A673 (cell line): ENCODE measurements at regions not wholly inside any gene's neighbourhood (a gene's known extent, or its start where the extent isn't known, plus 50 kb on each side); places are given as distances from the start of the nearest gene placed in this dataset.
"Not testable (repeated sequence)": the region's sequence is repeated elsewhere in the genome, so short reads cannot be mapped to it uniquely, and the experiment has no call there.

Experiments used
- BruUV-seq: library from RNA; stranded (reverse); fragments of 400-500 nt; replicated peaks from 2 replicates; lab custom pipeline; 2021; lab: Mats Ljungman, UMichigan
- CTCF ChIA-PET: fragments of 300-600 bp; sonication (Branson Sonifier 250); formaldehyde crosslinking; loops from one replicate; lab custom pipeline; 2022; ENCODE audit warnings: antibody characterized with exemption; lab: Charles Lee
- POLR2A ChIA-PET: fragments of 300-600 bp; sonication (Branson Sonifier 250); formaldehyde crosslinking; loops from one replicate; lab custom pipeline; 2022; ENCODE audit warnings: antibody characterized with exemption; ENCODE audit not compliant: low non-redundant PET; lab: Charles Lee
- DNase-seq: peaks from one replicate; pipeline ENCODE4 v3.0.0-alpha.2; 2015; ENCODE audit warnings: low spot score
- H3K27ac ChIP-seq: fragments of 200-600 bp; sonication (generic); 2 replicates; pipeline ENCODE4 v1.5.1; 2016; ENCODE audit warnings: mixed run types, low read depth, mild to moderate bottlenecking, mixed read lengths, antibody characterized with exemption, low read length; ENCODE audit not compliant: poor library complexity, severe bottlenecking
- H3K27me3 ChIP-seq: fragments of 200-600 bp; sonication (generic); replicated peaks from 2 replicates; pipeline ENCODE4 v1.6.1; 2017; ENCODE audit warnings: mixed run types, low read depth, mild to moderate bottlenecking, mixed read lengths, antibody characterized with exemption, low read length; ENCODE audit not compliant: insufficient read depth, poor library complexity
- H3K36me3 ChIP-seq: fragments of 200-600 bp; sonication (generic); 2 replicates; pipeline ENCODE4 v1.6.1; 2016; ENCODE audit warnings: mixed run types, mild to moderate bottlenecking, mixed read lengths, antibody characterized with exemption, low read length; ENCODE audit not compliant: insufficient read depth, poor library complexity, severe bottlenecking
- H3K4me1 ChIP-seq: fragments of 200-600 bp; sonication (generic); 2 replicates; pipeline ENCODE4 v1.6.1; 2017; ENCODE audit warnings: mixed run types, mild to moderate bottlenecking, mixed read lengths, antibody characterized with exemption, low read length; ENCODE audit not compliant: insufficient read depth, poor library complexity, severe bottlenecking
- H3K4me3 ChIP-seq: fragments of 200-600 bp; sonication (generic); 2 replicates; pipeline ENCODE4 v1.5.1; 2016; ENCODE audit warnings: low read depth, mixed run types, mild to moderate bottlenecking, mixed read lengths, low read length; ENCODE audit not compliant: poor library complexity, severe bottlenecking
- H3K9me3 ChIP-seq: fragments of 200-600 bp; sonication (generic); 2 replicates; pipeline ENCODE4 v1.6.1; 2016; ENCODE audit warnings: mixed run types, low read depth, mild to moderate bottlenecking, mixed read lengths, antibody characterized with exemption, low read length; ENCODE audit not compliant: poor library complexity, severe bottlenecking
- EZH2 ChIP-seq: fragments of 200-600 bp; sonication (generic); IDR thresholded peaks from 2 replicates; pipeline ENCODE4 v1.6.1; 2017; ENCODE audit warnings: borderline replicate concordance, low read depth, mild to moderate bottlenecking, mixed read lengths, antibody characterized with exemption, low read length; ENCODE audit not compliant: poor library complexity, severe bottlenecking
- intact Hi-C: fragments of 100-400 bp; cut with micrococcal nuclease; formaldehyde crosslinking; loops from one replicate; pipeline ENCODE4 v1.10.0; 2022; ENCODE audit not compliant: unreplicated experiment
- TF ChIP-seq, protein P1 (sequence below): fragments of 300-800, 200-600 bp; sonication (generic); conservative IDR thresholded peaks from 2 replicates; pipeline ENCODE4 v1.5.1; 2017; ENCODE audit warnings: low read depth, mild to moderate bottlenecking, antibody characterized with exemption, low read length, moderate library complexity, mixed read lengths

DNA sequence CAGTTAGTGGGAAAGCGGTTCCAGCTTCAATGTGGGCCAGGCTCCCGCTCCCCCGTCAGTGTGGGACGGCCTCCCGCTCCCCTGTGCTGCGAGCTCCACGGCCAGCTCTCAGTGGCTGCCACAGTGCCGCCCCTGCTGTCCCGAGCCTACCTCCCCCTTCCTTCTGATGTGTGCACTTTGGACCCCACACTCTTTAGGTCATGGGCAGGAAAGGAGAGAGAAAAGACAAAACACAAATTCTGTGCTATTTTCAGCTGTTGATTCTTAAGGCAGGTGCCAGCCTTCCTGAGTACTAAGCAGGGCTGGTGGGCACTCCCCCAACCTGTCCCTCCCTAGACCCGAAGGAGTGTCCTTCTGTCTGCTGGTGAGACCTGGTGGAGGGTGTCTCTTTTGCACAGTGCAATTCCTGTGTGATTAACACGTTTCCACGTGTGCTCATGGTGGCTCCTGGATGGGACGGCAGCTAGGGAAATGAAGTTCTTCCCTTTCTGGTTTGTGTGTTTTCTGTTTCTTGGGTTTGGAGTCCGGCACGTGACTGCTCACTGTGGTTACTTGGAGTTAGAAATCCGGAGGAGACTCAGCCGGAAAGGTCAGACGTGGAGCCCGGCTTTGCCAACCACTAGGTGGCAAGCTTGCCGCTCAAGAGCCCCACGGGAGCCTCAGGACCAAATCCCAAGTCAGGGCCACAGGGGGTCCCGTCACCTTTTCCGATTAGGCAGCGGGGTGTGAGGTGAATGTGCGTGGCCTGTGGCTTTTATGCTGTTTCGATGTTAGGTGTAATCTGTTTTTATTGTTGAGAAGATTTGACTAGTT is 130.3 kb downstream of the LAT start:
- CTCF ChIA-PET, POLR2A ChIA-PET: not testable (repeated sequence)

GRCh38 chr16:29114574-29114973 is 129.7 kb downstream of the LAT start:
- Histone ChIP-seq H3K27ac (no peak overlapping the region), H3K9me3 (no peaks in the 10 kb centered on the region), H3K4me3 (no peak overlapping the region), H3K27me3 (no peaks in the 10 kb centered on the region), H3K36me3 (no peaks in the 10 kb centered on the region), H3K4me1 (no peaks in the 10 kb centered on the region)
- no TSS peak for BruUV-seq
- ChIA-PET POLR2A (no interaction called here), CTCF (no interaction called here)
- no peak for DNase-seq
- intact Hi-C loops, result no loop called here
- TF ChIP-seq, protein P1, sequence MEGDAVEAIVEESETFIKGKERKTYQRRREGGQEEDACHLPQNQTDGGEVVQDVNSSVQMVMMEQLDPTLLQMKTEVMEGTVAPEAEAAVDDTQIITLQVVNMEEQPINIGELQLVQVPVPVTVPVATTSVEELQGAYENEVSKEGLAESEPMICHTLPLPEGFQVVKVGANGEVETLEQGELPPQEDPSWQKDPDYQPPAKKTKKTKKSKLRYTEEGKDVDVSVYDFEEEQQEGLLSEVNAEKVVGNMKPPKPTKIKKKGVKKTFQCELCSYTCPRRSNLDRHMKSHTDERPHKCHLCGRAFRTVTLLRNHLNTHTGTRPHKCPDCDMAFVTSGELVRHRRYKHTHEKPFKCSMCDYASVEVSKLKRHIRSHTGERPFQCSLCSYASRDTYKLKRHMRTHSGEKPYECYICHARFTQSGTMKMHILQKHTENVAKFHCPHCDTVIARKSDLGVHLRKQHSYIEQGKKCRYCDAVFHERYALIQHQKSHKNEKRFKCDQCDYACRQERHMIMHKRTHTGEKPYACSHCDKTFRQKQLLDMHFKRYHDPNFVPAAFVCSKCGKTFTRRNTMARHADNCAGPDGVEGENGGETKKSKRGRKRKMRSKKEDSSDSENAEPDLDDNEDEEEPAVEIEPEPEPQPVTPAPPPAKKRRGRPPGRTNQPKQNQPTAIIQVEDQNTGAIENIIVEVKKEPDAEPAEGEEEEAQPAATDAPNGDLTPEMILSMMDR, result no peak
- TF ChIP-seq EZH2, result no peak

More for the DNA sequence above, 130.3 kb downstream of the LAT start:
- BruUV-seq, H3K4me3 ChIP-seq, H3K4me1 ChIP-seq, H3K27me3 ChIP-seq, H3K36me3 ChIP-seq, intact Hi-C loops, DNase-seq, H3K27ac ChIP-seq, H3K9me3 ChIP-seq: not testable (repeated sequence)
- TF ChIP-seq, protein P1, result peak; percentile 62

DNA sequence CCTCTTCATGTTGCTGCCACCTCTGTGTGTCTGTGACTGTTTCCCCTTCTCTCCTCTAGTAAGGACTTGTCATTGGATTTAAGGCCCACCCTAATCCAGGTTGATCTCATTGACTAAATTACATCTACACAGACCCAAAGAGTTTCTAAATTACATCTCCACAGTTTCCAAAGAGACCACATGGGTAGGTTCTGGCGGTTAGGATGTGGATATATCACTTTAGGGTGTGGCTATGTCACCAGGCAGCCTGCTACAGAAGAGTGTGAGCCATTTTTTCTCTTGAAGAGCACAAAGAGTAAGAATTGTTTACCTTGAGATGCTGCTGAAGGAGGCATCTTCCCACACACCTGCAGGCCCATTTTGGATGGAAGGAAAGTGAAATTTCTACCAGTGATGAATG is 128.6 kb downstream of the LAT start:
- H3K36me3 ChIP-seq, H3K27me3 ChIP-seq, BruUV-seq, CTCF ChIA-PET, H3K4me1 ChIP-seq, H3K27ac ChIP-seq, POLR2A ChIA-PET, H3K9me3 ChIP-seq, DNase-seq, H3K4me3 ChIP-seq, intact Hi-C loops: not testable (repeated sequence)

- no peak for TF ChIP-seq EZH2
- TF ChIP-seq, protein P1, result no peak
- DNase-seq, result no peak
- H3K9me3 ChIP-seq, result no peaks in the 10 kb centered on the region
- H3K4me3 ChIP-seq, result no peak overlapping the region
- H3K27me3 ChIP-seq, result no peaks in the 10 kb centered on the region
- ChIA-PET POLR2A (no interaction called here), CTCF (no interaction called here)
- intact Hi-C loops, result no loop called here
- H3K27ac ChIP-seq, result no peak overlapping the region
- H3K36me3 ChIP-seq, result no peaks in the 10 kb centered on the region
- BruUV-seq, result no TSS peak
- H3K4me1 ChIP-seq, result no peaks in the 10 kb centered on the region
These were observed 128.0 kb downstream of the LAT start for GRCh38 chr16:29112755-29113347.

DNA sequence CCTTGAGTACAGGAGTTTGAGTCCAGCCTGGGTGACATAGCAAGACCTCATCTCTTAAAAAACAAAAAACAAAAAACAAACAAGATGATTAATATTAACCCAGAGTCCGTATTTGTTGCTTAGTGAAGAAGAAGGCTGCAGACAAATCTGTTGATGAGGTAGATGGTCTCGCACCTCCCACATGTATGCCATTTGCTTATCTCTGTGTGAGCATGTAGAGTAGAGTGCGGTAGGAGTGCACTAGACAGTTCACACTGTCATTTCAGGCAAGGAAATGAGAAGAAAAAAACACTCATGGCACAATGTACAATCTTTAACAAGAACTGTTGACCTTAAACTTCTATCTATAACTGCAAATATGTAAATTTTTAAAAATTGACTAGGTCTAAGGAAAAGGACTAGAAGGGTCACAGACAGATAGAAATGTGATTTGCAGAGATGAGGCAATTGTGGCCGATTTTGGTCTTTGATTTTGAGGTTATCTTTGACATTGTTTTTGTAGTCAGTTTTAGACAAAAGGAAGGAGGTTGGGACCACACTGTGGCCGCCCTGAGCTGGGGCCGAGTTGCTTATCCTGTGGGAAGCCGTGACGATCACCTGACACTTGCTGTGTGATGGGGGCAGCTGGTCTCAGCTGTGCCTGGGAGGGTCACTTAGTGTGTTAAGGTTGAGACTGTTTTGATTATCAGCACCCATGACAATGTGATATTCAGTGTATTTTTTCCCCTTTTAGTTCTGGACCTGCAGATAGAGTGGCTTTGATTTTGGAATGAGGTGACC is 127.2 kb downstream of the LAT start:
- intact Hi-C loops, H3K9me3 ChIP-seq, CTCF ChIA-PET: not testable (repeated sequence)

More for the DNA sequence above, 127.2 kb downstream of the LAT start:
- H3K27me3 ChIP-seq, H3K27ac ChIP-seq, DNase-seq, BruUV-seq, POLR2A ChIA-PET, H3K4me3 ChIP-seq, H3K4me1 ChIP-seq, H3K36me3 ChIP-seq: not testable (repeated sequence)
